Adrenal gland (tissue), 9 donors: ENCODE measurements at regions not wholly inside any gene's neighbourhood (a gene's known extent, or its start where the extent isn't known, plus 50 kb on each side); places are given as distances from the start of the nearest gene placed in this dataset.

Experiments
- DNase-seq, 7 donors: peaks; one replicate each; pipeline ENCODE4 v3.0.0-alpha.2; 2019 to 2020
- H3K27ac ChIP-seq, 5 donors: fragments of 200-600 bp; sonication (generic) in 4 of 5; 1 replicate in 3 of 5; 2 replicates in 2 of 5; pipeline versions ENCODE4 v1.5.1 to v1.8.0; 2016 to 2020; ENCODE audit warnings: mild to moderate bottlenecking in 1 of 5
- H3K27me3 ChIP-seq: fragments of 200-600 bp; 2 replicates; pipeline ENCODE4 v1.8.0; 2021
- H3K36me3 ChIP-seq, 2 donors: fragments of 200-600 bp; replicated peaks in 1 of 2; 1 replicate in 1 of 2; 2 replicates in 1 of 2; pipeline versions ENCODE4 v1.5.1 to v1.8.0; 2018 to 2022
- H3K4me1 ChIP-seq, 2 donors: fragments of 200-600 bp; replicated peaks in 1 of 2; 1 replicate in 1 of 2; 2 replicates in 1 of 2; pipeline versions ENCODE4 v1.5.1 to v1.8.0; 2018 to 2021
- H3K4me3 ChIP-seq, 4 donors: fragments of 200-600 bp; sonication (generic) in 3 of 4; one replicate each; pipeline ENCODE4 v1.5.1; 2016 to 2018
- H3K9me3 ChIP-seq, 3 donors: fragments of 200-600 bp; sonication (generic) in 1 of 3; replicated peaks in 1 of 3; 1 replicate in 2 of 3; 2 replicates in 1 of 3; pipeline versions ENCODE4 v1.5.1 to v1.8.0; 2016 to 2021
- POLR2A ChIP-seq, 2 donors: fragments of 450-650 bp; IDR thresholded peaks; one replicate each; pipeline ENCODE4 v1.6.1; 2017; ENCODE audit warnings: antibody characterized with exemption in 2 of 2, mild to moderate bottlenecking in 2 of 2, moderate library complexity in 1 of 2
- WGBS, 4 donors: extraction: QIAGEN DNeasy Blood & Tissue Kit in 2 of 4; methylation state at CpG; one replicate each; pipeline versions ENCODE4 v1.1.5 to v1.1.7; 2013 to 2017; 5-methylcytosine and 5-hydroxymethylcytosine counted together
- intact Hi-C, 2 donors: fragments of 100-400 bp; cut with DNase I; formaldehyde crosslinking; loops; one replicate each; pipeline versions ENCODE4 v1.14.1 to v1.15.0; 2022 to 2023
- TF ChIP-seq, protein P1 (sequence below), 6 experiments: fragments of 450-650 bp in 4 of 6; fragments of 200-600 bp in 2 of 6; sonication (generic) in 1 of 6; IDR thresholded peaks; 1 replicate in 5 of 6; 2 replicates in 1 of 6; pipeline versions ENCODE4 v1.5.1 to v1.8.0; 2016 to 2021; ENCODE audit warnings: antibody characterized with exemption in 6 of 6, mild to moderate bottlenecking in 2 of 6, moderate library complexity in 1 of 6
- donor health status: healthy with polysubstance abuse.
- donor health status: Bipolar disorder and iron deficiency.
- donor health status: DM: yes; HTN: yes; CAD: no.
- donor health status: DM: no; HTN: no; CAD: no.
- donor health status: DM: no; HTN: no; CAD: no.

GRCh38 chr2:200243441-200243840 lies 63.1 kb upstream of the SPATS2L start:
- H3K4me1 ChIP-seq, result no peaks in the 10 kb centered on the region
- 76 to 83% (median 82%) methylated on average over 7 of the region's 7 CpGs for WGBS, 4 donors
- H3K36me3 ChIP-seq, result no peaks in the 10 kb centered on the region
- H3K9me3 ChIP-seq, result no peaks in the 10 kb centered on the region
- intact Hi-C loops, result no loop called here
- no peak for DNase-seq
- TF ChIP-seq, protein P1, sequence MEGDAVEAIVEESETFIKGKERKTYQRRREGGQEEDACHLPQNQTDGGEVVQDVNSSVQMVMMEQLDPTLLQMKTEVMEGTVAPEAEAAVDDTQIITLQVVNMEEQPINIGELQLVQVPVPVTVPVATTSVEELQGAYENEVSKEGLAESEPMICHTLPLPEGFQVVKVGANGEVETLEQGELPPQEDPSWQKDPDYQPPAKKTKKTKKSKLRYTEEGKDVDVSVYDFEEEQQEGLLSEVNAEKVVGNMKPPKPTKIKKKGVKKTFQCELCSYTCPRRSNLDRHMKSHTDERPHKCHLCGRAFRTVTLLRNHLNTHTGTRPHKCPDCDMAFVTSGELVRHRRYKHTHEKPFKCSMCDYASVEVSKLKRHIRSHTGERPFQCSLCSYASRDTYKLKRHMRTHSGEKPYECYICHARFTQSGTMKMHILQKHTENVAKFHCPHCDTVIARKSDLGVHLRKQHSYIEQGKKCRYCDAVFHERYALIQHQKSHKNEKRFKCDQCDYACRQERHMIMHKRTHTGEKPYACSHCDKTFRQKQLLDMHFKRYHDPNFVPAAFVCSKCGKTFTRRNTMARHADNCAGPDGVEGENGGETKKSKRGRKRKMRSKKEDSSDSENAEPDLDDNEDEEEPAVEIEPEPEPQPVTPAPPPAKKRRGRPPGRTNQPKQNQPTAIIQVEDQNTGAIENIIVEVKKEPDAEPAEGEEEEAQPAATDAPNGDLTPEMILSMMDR (IDR thresholded peaks at IDR 0.05), result no peak
- no peak for TF ChIP-seq POLR2A (IDR thresholded peaks at IDR 0.05)
- H3K27ac ChIP-seq, result no peak overlapping the region
- no peak overlapping the region for H3K4me3 ChIP-seq
- H3K27me3 ChIP-seq, result no peaks in the 10 kb centered on the region

DNA sequence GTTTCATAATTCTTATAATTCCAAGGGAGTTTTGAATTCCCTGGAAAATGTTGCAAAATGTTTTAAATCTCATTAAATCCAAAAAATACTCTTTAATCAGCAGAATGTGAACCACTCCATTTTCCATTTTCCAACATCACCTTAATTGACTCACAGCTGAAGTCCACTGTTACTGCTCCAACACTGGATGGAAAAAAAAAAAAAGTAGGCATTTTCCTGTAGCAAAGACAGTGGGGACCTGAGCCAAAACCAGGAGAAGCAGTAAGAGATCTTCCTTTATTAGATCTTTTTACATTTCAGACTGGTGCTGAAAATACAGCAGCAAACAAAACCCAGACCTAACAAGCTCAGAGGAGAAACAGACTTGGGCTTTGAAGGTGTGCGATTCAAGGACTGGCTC lies 62.4 kb upstream of the SPATS2L start:
- Histone ChIP-seq H3K4me3 (no peak overlapping the region), H3K27ac (no peak overlapping the region), H3K36me3 (no peaks in the 10 kb centered on the region), H3K4me1 (no peaks in the 10 kb centered on the region), H3K27me3 (no peaks in the 10 kb centered on the region), H3K9me3 (no peaks in the 10 kb centered on the region)
- no peak for DNase-seq
- TF ChIP-seq POLR2A (IDR thresholded peaks at IDR 0.05), result no peak
- TF ChIP-seq, protein P1 (IDR thresholded peaks at IDR 0.05), result no peak
- 89 to 100% (median 94%) methylated on average over 1 of the region's 1 CpG for WGBS, 4 donors
- intact Hi-C loops, result no loop called here

DNA sequence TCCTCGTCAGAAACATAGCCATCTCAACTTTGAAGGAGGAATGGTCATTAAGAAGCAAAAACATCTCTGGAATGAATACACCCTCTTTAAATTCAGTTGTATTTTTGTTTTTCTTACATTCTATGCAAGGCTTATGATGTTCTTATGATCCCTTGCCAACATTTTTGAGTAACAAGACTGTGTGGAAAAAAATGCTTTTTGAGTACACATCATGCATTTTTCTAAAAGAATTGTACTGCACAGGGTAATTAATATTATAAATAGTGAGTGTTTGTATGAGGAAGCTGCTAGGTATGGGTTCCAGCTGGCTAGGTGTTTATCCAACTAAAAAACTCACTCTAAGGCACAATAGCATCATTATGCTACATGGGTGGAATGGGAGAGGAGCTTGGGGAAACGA lies 59.0 kb upstream of the SPATS2L start:
- H3K27ac ChIP-seq, result no peak overlapping the region
- H3K9me3 ChIP-seq, result no peaks in the 10 kb centered on the region
- no peak overlapping the region for H3K4me3 ChIP-seq
- TF ChIP-seq, protein P1 (IDR thresholded peaks at IDR 0.05), result no peak
- TF ChIP-seq POLR2A (IDR thresholded peaks at IDR 0.05), result no peak
- intact Hi-C loops, result no loop called here
- no peak for DNase-seq
- H3K4me1 ChIP-seq, result no peaks in the 10 kb centered on the region
- H3K27me3 ChIP-seq, result no peaks in the 10 kb centered on the region
- 55 to 74% (median 72%) methylated on average over 2 of the region's 2 CpGs for WGBS, 4 donors
- H3K36me3 ChIP-seq, result no peaks in the 10 kb centered on the region

GRCh38 chr2:200252265-200253067 lies 54.0 kb upstream of the SPATS2L start:
- intact Hi-C loops, result no loop called here
- Histone ChIP-seq H3K27ac (no peak overlapping the region), H3K4me3 (no peak overlapping the region), H3K36me3 (no peaks in the 10 kb centered on the region), H3K27me3 (no peaks in the 10 kb centered on the region), H3K9me3 (no peaks in the 10 kb centered on the region), H3K4me1 (no peaks in the 10 kb centered on the region)
- WGBS, 4 donors, result 51 to 63% (median 55%) methylated on average over 8 of the region's 8 CpGs
- DNase-seq, result no peak
- TF ChIP-seq, protein P1 (IDR thresholded peaks at IDR 0.05), result no peak
